NCI-H1105 (cell line): ENCODE measurements at regions not wholly inside any gene's neighbourhood (a gene's known extent, or its start where the extent isn't known, plus 50 kb on each side); places are given as distances from the start of the nearest gene placed in this dataset.
"Not testable (repeated sequence)": the region's sequence is repeated elsewhere in the genome, so short reads cannot be mapped to it uniquely, and the experiment has no call there.

Experiments used
- DNase-seq: peaks from one replicate; lab custom pipeline; 2025; lab: John Stamatoyannopoulos, UW

GRCh38 chr10:94088926-94089381 lies 95.2 kb downstream of the PLCE1 start:
- DNase-seq: no peak

- no peak for DNase-seq
These were observed 97.9 kb downstream of the PLCE1 start for GRCh38 chr10:94091649-94092048.

GRCh38 chr10:94092848-94093247 lies 99.1 kb downstream of the PLCE1 start:
- no peak for DNase-seq

GRCh38 chr10:94093286-94093905 lies 99.7 kb downstream of the PLCE1 start:
- no peak for DNase-seq

DNA sequence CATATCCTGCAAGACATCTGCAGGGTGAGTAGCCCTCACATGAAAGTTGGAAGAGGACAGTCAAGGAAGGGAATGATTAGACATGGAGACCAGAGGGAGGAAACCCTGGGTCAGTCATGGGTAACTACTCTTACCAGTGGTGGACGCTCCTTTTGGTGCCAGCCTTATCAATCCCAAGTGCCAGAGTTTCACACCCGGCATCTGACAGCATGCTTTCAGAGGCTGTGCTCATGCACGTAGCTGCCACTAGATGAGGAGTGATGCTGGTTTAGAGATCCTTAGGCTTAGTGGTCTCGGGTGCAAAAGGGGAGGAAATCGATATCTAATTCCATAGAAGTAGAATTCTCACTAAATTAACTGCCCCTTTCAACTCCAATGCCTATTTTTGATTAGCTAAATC lies 100.8 kb downstream of the PLCE1 start:
- no peak for DNase-seq

- DNase-seq: no peak
These were observed 103.9 kb downstream of the PLCE1 start for GRCh38 chr10:94097656-94098055.

DNA sequence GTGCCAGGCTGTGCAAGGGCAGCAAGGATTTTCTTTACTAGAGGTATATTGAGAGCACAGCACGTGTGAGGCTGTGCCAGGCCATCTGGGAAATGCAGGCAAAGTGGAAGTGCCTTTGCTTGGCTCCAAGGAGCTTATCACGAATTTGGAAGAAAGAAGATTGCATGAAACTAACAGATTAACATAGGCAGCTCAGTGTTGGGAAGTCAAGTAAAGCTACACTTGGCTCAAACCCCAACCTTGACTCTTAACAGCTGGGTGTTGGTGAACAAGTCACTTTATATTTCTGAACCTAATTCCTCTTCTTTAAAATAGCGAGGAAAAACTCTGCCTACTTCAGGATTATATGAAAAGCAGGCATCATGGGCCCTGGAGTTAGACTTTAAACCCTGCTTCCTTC lies 105.2 kb downstream of the PLCE1 start:
- no peak for DNase-seq

GRCh38 chr10:94101894-94102293 lies 108.2 kb downstream of the PLCE1 start:
- DNase-seq: no peak

- DNase-seq: no peak
These were observed 108.7 kb downstream of the PLCE1 start for GRCh38 chr10:94102436-94102835.

- no peak for DNase-seq
These were observed 109.5 kb downstream of the PLCE1 start for GRCh38 chr10:94103192-94103591.

GRCh38 chr10:94103801-94104221 lies 110.1 kb downstream of the PLCE1 start:
- no peak for DNase-seq

GRCh38 chr10:94104316-94105000 lies 110.7 kb downstream of the PLCE1 start:
- DNase-seq: no peak

- DNase-seq: no peak
These were observed 111.5 kb downstream of the PLCE1 start for GRCh38 chr10:94105226-94105625.

DNA sequence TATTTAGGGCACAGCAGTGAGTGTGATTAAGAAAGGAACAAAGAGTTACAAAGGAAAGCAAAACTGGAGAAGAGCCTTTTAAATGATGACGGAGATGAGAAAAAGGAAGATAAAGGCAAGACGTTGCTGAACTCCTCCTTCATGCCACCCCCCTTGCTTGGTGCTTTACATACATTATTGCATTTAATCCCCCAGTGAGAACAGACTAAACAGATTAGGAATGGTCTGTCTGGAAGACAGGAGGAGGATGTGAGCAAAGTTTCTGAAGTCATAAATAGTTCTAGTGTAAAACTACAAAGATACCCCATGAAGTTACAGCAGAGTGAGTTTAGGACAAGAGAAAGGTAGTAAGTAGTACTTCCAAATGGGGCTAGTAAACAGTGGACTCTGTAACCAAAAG lies 113.5 kb downstream of the PLCE1 start:
- no peak for DNase-seq

DNA sequence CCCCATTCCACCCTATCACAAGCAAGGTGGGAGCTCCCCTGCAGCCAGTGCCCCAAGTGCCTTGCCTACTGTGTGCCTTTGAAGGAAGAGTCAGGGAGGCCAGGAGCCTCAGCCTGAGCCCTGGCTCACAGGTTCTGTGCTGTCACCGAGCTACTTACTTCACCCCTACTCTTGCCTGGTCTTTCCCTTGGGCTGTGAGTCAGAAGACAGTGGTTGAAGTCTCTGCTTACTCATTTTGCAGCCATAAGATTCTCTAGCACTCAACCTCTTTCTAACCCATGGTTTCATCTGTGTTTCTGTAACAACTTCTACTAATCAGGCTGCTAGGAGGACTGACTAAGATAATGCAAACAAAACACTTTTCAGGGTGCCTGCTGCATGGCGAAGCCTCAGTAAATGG lies 114.5 kb downstream of the PLCE1 start:
- DNase-seq: no peak

- no peak for DNase-seq
These were observed 117.6 kb downstream of the PLCE1 start for GRCh38 chr10:94111367-94111766.

DNA sequence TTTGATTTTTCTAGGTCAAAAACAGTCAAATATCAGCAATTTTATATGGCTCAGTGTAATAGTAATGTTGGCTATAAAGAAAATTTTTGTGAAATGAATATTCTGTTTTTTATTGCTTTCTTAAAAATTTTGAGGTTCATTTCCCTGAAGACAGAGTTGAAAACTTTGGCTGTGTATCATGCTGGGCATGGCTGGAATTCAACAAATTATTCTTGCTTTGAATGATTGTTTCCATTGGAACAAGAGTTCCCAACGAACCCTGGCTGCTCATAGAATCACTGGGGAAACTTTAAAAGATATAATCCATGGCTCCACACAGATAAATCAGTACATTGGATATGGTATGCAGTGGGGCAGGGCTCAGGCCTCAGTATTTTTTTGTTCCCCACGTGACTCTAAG lies 118.6 kb downstream of the PLCE1 start:
- no peak for DNase-seq

DNA sequence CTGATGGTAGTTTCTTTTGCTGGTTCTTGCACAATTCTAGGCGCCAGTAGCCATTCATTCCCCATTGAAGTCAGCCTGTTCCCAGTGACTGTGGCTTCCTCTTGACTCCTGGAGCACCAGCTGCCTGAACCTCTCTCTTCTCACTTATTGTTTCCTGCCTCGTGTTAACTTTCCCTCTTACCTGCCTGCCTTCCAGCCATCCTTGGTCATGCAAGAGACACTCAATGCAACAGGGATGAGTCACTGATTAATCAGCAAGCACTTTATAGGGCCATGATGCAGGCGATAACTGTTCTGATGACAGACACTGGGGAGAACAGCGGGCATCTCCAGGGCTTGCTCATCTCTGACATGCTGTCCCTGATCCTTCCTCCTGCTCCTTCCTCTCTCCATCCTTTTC lies 122.0 kb downstream of the PLCE1 start:
- DNase-seq: no peak

GRCh38 chr10:94116848-94117247 lies 123.1 kb downstream of the PLCE1 start:
- DNase-seq: no peak

- DNase-seq: no peak
These were observed 128.5 kb downstream of the PLCE1 start for GRCh38 chr10:94122211-94122610.

DNA sequence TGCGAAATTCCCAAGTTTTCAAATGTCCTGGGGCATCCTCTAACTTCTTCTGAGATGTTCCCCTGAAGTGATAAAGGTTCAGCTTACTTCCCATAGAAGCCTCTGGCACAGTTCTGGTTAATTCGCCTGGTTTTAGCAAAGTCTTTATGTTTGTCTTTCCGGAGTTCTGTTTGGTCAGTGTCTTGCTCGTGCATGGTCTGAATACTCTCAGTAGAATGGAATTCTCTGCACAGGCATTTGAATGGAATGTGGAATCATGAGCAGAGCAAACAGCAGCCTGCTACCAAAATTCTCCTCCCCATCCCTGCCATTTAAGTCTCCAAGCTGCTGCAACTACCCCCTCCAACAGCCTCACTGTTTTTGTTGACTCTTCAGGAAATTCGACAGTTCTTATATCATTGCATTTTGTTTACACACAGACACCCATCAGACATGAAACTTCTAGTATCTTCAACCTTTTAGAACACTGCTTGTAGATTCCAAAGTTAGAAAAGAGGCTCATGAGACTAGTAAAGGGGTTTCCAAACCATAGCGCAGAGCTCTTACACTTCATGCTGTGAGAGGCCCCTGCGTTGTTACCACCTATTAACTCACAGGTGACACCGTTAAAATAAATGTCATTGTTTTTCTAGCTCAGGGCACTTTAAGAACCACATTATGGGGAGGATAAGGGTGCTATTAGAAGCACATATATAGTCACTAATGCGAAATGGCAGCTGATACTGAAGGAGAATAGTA lies 129.7 kb downstream of the PLCE1 start:
- no peak for DNase-seq

- DNase-seq: not testable (repeated sequence)
These were observed 130.4 kb downstream of the PLCE1 start for GRCh38 chr10:94124147-94124546.

GRCh38 chr10:94125268-94125667 lies 131.5 kb downstream of the PLCE1 start:
- not testable (repeated sequence) for DNase-seq
